HUDEP-2 (cell line): ENCODE measurements at regions not wholly inside any gene's neighbourhood (a gene's known extent, or its start where the extent isn't known, plus 50 kb on each side); places are given as distances from the start of the nearest gene placed in this dataset.

ENCODE experiments used
- DNase-seq, 76 experiments: peaks; one replicate each; lab custom pipeline; 2025; ENCODE audit not compliant: unreplicated experiment in 76 of 76; lab: John Stamatoyannopoulos, UW

DNA sequence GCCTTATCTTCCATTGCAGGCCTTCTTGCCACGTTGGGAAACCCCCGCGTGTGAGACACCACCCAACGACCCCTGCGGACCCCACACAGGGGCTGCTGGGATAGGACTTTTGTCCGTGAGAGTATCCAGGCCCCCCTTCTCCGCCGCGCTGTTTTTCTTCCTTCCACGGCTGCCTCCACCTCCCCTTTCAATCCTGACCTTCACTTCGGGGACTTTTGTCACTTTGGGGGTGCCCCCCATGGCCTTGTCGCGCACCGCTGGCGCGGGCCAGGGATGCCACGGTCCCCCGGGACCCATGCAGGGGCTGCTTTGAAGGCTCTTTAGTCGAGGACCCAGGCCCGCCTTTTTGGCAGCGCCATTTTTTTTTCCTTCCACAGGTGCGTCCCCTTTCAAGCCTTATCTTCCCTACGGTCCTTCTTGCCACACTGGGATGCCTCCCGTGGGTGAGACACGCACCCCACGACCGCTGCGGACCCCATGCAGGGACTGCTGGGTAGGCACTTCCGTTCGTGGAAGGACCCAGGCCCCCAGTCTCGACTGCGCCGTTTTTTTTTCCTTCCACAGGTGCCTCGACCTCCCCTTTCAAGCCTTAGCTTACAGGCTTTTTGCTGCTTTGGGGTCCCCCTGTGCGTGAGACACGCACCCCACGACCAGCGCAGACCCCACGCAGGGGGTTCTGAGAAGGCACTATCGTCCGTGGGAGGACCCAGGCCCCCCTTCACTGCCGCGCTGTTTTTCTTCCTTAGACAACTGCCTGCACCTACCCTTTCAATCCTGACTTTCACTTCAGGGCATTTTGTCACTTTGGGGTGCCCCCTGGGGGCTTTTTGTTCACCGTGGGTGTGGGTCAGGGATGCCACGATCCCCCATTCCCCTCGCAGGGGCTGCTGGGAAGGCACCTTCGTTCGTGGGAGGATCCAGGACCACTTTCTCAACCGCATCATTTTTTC lies 267.4 kb downstream of the ALG10 start:
- no peak for DNase-seq

DNA sequence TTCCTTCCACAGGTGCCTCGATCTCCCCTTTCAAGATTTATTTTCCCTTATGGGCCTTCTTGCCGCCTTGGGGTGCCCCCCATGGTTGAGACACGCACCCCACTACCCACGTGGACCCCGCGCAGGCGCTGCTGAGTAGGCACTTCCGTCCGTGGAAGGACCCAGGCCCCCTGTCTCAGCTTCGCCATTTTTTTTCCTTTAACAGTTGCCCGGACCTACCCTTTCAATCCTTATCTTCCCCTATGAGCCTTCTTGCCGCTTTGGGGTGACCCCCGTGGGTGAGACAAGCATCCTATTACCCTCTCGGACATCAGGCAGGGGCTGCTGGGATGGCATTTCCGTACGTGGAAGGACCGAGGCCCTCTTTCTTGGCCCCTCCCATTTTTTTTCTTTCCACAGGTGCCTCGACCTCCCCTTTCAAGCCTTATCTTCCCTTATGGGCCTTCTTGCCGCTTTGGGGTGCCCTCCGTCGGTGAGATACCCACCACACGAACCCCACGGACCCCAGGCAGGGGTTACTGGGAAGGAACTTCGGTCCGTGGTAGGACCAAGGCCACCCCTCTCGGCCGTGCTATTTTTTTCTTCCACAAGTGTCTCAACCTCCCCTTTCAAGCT lies 268.2 kb downstream of the ALG10 start:
- no peak for DNase-seq

DNA sequence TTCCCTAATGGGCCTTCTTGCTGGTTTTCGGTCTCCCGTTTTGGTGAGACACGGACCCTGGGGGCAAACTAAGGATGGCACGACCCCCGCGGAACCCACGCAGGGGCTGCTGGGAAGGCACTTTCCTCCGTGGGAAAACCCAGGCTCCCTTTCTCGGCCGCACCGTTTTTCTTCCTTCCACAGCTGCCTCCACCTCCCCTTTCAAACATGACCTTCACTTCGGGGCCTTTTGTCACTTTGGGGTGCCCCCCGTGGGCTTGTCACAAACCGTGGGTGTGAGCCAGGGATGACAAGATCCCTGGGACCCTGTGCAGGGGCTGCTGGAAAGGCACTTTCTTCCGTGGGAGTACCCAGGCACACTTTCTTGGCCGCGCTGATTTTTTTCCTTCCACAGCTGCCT lies 268.7 kb downstream of the ALG10 start:
- no peak for DNase-seq

DNA sequence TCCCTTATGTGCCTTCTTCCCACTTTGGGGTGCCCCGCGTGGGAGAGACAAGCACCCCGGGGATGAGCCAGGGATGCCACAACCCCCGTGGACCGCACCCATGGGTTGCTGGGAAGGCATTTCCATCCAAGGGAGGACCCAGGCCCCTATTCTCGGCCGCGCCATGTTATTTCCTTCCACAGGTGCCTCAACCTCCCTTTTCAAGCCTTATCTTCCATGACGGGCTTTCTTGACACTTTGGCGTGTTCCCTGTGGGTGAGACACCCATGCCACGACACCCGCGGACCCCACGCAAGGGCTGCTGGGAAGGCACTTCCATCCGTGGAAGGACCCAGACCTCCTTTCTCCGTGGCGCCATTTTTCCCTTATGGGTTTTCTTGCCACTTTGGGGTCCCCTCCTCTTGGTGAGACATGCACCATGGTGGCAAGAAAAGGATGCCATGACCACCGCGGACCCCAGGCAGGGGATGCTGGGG lies 269.2 kb downstream of the ALG10 start:
- DNase-seq = no peak

DNA sequence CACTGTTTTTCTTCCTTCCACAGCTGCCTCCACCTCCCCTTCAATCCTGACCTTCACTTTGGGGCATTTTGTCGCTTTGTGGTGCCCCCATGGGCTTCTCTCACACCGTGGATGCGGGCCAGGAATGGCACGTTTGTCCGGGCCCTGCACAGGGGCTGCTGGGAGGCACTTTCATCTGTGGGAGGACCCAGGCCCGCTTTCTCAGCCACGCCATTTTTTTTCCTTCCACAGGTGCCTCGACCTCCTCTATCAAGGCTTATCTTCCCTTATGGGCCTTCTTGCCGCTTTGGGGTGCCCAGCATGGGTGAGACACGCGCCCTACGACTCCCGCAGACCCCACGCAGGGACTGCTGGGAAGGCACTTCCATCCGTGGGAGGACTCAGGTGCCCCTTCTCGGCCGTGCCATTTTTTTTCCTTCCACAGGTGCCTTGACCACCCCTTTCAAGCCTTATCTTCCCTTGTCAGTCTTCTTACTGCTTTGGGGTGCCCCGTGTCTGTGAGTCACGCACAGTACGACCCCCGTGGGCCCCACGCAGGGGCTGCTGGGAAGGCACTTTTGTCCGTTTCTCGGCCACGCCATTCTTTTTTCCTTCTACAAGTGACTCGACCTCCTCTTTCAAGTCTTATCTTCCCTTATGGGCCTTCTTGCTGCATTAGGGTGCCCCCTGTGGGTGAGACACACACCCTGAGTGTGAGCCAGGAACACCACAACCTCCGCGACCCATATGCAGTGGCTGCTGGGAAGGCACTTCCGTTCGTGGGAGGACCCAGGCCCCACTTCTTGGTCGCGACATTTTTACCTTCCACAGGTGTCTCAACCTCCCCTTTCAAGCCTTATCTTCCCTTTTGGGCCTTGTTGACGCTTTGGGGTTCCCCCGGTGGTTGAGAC lies 270.7 kb downstream of the ALG10 start:
- DNase-seq = peak in 7 of 76 experiments; percentile 0 to 11 (median 2)

DNA sequence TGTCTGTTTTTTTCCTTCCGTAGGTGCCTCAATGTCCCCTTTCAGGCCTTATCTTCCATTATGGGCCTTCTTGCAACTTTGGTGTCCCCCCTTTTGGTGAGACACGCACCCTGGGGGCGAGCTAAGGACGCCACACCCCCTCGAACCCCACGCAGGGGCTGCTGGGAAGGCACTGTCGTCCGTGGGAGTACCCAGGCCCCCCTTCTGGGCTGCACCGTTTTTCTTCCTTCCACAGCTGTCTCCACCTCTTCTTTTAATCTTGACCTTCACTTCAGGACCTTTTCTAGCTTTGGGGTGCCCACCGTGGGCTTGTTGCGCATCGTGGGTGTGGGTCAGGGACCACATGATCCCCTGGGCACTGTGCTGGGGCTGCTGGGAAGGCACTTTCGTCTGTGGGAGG lies 271.8 kb downstream of the ALG10 start:
- no peak for DNase-seq

DNA sequence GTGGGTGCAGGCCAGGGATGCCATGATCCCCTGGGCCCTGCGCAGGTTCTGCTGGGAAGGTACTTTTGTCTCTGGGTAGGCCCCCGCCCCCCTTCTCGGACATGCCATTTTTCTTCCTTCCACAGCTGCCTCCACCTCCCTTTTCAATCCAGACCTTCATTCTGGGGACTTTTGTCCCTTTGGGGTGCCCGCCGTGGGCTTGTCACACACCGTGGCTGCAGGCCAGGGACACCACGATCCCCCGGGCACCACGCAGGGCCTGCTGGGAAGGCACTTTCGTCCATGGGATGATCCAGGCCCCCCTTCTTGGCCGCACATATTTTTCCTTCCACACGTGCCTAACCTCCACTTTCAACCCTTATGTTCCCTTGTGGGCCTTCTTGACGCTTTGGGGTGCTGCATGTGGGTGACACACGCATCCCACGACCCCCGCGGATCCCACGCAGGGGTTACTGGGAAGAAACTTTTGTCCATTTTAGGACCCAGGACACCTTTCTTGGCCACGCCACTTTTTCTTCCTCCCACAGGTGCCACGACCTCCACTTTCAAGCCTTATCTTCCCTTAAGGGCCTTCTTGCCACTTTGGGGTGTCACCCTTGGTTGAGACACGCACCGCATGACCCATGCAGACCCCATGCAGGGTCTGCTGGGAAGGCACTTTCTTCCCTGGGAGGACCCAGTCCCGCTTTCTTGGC lies 272.5 kb downstream of the ALG10 start:
- no peak for DNase-seq

DNA sequence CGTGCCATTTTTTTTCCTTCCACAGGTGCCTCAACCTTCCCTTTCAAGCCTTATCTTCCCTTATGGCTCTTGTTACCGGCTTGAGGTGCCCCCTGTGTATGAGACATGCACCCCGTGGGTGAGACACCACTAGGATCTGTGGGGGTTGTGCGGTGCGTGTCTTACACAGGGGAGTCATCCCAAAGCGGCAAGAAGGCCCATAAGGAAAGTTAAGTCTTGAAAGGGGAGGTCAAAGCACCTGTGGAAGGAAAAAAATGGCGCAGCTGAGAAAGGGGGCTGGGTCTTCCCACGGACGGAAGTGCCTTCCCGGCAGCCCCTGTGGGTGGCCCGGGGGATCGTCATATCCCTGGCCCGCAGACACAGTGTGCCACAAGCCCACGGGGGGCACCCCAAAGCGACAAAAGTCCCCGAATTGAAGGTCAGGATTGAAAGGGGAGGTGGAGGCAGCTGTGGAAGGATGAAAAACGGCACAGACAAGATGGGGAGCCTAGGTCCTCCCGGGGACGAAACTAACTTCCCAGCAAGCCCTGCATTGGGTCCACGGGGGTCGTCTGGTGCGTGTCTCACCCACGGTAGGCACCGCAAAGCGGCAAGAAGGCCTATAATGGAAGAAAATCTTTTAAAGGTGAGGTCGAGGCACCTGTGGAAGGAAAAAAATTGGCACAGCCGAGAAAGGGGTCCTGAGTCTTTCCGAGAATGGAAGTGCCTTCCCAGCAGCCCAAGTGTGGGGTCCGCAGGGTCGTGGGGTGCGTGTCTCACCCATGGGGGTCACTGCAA lies 273.3 kb downstream of the ALG10 start:
- DNase-seq = no peak

DNA sequence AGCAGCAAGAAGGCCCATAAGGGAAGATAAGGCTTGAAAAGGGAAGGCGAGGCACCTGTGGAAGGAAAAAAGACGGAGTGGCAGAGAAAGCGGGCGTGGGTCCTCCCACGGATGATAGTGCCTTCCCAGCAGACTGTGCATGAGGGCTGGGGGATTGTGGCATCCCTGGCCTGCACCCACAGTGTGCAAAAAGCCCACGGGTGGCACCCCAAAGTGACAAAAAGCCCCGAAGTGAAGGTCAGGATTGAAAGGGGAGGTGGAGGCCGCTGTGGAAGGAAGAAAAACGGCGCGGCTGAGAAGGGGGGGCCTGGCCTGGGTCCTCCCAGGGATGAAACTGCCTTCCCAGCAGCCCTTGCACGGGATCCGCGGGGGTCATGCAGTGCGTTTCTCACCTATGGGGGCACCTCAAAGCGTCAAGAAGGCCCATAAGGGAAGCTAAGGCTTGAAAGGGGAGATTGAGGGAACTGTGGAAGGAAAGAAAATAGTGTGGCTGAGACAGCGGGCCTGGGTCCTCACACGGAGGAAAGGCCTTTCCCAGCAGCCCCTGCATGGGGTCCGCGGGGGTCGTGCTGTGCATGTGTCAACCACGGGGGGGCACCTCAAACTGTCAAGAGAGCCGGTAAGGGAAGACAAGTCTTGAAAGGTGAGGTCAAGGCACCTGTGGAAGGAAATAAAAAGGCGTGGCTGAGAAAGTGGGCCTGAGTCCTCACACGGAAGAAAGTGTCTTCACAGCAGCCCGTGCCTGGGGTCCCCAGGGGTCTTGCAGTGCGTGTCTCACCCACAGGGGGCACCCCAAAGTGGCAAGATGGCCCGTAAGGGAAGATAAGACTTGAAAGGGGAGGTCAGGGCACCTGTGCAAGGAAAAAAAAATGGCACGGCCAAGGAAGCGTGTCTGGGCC lies 274.1 kb downstream of the ALG10 start:
- DNase-seq = no peak

DNA sequence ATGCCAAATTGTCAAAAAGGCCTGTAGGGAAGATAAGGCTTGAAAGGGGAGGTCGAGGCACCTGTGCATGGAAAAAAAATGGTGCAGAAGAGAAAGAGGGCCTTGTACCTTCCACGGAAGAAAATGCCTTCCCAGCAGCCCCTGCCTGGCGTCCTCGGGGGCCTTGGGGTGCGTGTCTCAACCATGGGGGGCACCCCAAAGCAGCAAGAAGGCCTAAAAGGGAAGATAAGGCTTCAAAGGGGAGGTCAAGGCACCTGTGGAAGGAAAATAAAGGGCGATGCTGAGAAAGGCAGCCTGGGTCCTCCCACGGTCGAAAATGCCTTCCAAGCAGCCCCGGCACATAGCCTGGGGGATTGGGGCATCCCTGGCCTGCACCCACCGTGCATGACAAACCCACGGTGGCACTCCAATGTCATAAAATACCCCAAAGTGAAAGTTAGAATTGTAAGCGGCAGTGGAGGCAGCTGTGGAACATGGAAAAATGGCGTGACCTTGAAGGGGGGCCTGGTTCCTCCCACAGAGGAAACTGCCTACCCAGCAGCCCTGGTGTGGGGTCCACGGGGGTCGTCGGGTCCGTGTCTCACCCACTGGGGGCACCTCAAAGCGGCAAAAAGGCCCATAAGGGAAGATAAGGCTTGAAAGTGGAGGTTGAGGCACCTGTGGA lies 275.0 kb downstream of the ALG10 start:
- no peak for DNase-seq

DNA sequence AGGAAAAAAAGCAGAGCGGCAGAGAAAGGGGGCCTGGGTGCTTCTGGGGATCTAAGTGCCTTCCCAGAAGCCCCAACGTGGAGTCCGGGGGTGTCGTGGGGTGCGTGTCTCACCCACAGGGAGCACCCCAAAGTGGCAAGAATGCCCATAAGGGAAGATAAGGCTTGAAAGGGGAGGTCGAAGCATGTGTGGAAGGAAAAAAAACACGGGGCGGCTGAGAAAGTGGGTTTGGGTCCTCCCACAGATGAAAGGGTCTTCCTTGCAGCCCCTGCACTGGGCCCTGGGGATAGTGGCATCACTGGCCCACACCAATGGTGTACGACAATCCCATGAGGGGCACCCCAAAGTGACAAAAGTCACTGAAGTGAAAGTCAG lies 275.5 kb downstream of the ALG10 start:
- DNase-seq = no peak

DNA sequence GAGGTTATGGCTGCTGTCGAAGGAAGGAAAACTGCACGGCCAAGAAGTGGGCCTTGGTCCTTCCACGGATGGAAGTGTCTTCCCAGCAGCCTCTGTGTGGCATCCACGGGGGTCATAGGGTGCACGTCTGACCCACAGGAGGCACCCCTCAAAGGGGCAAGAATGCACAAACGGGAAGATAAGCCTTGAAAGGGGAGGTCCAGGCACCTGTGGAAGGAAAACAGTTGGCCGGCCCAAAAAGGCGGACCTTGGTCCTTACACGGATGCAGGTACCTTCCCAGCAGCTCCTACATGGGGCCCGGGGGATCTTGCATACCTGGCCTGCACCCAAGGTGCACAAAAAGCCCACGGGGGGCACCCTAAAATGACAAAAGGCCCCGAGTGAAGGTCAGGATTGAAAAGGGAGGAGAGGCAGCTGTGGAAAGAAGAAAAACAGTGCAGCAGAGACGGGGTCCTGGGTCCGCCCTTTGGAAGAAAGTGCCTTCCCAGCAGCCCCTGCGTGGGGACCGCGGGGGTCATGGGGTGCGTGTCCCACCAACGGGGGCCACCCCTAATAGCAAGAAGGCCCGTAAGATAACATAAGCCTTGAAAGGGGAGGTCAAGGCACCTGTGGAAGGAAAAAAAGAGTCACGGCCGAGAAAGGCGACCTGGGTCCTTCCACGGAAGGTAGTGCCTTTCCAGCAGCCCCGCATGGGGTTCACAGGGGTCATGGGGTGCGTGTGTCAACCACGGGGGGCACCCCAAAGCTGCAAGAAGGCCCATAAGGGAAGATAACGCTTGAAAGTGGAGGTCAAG lies 276.1 kb downstream of the ALG10 start:
- no peak for DNase-seq

DNA sequence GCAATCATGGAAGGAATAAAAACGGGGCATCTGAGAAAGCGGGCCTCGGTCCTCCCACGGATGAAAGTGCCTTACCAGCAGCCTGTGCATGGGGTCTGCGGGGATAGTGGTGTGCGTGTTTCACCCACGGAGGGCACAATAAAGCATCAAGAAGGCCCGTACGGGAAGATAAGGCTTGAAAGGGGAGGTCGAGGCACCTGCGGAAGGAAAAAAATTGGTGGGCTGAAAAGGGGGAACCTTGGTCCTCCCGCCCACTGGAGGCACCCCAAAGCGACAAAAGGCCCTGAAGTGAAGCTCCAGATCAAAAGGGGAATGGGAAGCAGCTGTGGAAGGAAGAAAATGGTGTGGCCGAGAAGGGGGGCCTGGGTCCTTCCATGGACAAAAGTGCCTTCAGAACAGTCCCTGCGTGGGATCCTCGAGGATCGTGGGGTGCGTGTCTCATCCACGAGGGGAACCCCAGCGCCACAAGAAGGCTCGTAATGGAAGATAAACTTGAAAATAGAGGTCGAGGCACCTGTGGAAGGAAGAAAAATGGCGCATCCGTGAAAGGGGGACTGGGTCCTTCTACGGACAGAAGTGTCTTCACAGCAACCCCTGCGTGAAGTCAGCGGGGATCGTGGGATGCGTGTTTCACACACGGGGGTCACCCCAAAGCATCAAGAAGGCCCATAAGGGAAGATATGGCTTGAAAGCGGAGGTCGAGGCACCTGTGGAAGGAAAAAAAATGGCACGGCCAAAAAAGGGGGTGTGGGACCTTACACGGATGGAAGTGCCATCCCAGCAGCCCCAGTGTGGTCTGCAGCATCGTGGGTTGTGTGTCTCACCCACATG lies 276.9 kb downstream of the ALG10 start:
- DNase-seq = no peak

DNA sequence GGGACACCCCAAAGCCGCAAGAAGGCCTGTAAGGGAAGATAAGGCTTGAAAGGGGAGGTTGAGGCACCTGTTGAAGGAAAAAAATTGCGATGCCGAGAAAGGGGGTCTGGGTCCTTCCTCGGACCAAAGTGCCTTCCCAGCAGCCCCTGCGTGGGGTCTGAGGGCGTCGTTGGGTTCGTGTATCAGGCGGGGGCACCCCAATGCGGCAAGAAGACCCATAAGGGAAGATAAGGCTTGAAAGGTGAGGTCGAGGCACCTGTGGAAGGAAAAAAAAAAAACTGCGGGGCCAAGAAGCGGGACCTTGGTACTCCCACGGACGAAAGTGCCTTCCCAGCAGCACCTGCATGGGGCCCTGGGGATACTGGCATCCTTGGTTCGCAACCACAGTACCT lies 277.5 kb downstream of the ALG10 start:
- DNase-seq = no peak

DNA sequence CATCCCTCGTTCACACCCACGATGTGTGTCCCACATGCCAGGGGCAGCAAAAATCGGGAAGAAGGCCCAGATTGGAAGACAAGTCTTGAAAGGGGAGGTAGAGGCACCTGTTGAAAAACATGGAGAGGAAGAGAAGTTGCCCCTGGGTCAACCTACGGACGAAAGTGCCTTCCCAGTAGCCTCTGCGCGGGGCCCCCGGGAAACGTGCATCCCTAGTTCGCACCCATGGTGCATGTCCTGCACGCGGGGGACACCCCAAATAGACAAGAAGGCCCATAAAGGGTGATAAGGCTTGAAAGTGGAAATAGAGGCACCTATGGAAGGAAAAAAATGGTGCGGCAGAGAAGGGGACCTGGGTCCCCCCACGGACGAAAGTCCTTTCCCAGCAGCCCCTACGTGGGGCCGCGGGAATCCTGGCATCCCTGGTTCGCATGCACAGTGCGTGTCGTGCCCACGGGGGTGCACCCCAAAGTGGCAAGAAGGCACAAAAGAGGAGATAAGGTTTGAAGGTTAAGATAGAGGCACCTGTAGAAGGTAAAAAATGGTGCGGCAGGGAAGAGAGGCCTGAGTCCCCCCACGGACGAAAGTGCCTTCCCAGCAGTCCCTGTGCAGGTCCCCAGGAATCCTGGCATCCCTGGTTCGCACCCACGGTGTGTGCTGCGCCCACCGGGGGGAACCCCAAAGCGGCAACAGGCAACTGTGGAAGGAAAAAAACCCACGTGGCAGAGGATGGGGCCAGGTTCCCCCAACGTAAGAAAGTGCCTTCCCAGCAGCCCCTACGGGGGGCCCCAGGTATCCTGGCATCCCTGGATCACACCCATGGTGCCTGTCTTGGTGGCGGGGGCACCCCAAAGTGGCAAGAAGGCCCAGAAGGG lies 278.3 kb downstream of the ALG10 start:
- DNase-seq = no peak
